Natural killer cell (primary cell): ENCODE measurements at regions not wholly inside any gene's neighbourhood (a gene's known extent, or its start where the extent isn't known, plus 50 kb on each side); places are given as distances from the start of the nearest gene placed in this dataset.

ENCODE experiments used
- ATAC-seq, 3 donors: fragments of 150-1000 bp in 2 of 3; fragments of 200-7000 bp in 1 of 3; cut with Tn5 transposase; 1 replicate in 1 of 3; 2 replicates in 2 of 3; pipeline ENCODE4 v1.10.0; 2021; ENCODE audit warnings: mild to moderate bottlenecking in 2 of 3, moderate library complexity in 2 of 3
- DNase-seq, 2 donors: peaks; one replicate each; pipeline versions ENCODE4 v3.0.0 to v3.0.0-alpha.2; 2013 to 2021; ENCODE audit warnings: mixed read lengths in 1 of 2
- H3K27ac ChIP-seq: one replicate; pipeline ENCODE4 v1.5.1; 2013; ENCODE audit warnings: mild to moderate bottlenecking, low read length
- H3K27me3 ChIP-seq: one replicate; pipeline ENCODE4 v1.6.1; 2013; ENCODE audit warnings: low read length; ENCODE audit not compliant: control insufficient read depth, insufficient read depth
- H3K36me3 ChIP-seq: one replicate; pipeline ENCODE4 v1.6.1; 2013; ENCODE audit warnings: low read length; ENCODE audit not compliant: control insufficient read depth, insufficient read depth
- H3K4me1 ChIP-seq: one replicate; pipeline ENCODE4 v1.6.1; 2013; ENCODE audit warnings: low read length; ENCODE audit not compliant: control insufficient read depth, insufficient read depth
- H3K4me3 ChIP-seq: one replicate; pipeline ENCODE4 v1.5.1; 2013; ENCODE audit warnings: low read length
- H3K9me3 ChIP-seq: one replicate; pipeline ENCODE4 v1.6.1; 2013; ENCODE audit warnings: low read length; ENCODE audit not compliant: control insufficient read depth, insufficient read depth
- H3K27ac Mint-ChIP-seq, 2 donors: one replicate each; pipeline ENCODE4 v1.8.0; 2022; ENCODE audit warnings: mild to moderate bottlenecking in 2 of 2, mixed read lengths in 2 of 2, moderate library complexity in 1 of 2
- H3K27me3 Mint-ChIP-seq, 2 donors: one replicate each; pipeline ENCODE4 v1.8.0; 2022; ENCODE audit warnings: low read depth in 2 of 2, mixed read lengths in 2 of 2
- H3K36me3 Mint-ChIP-seq: one replicate; pipeline ENCODE4 v1.8.0; 2022; ENCODE audit warnings: mixed read lengths
- H3K4me1 Mint-ChIP-seq, 2 donors: one replicate each; pipeline ENCODE4 v1.8.0; 2022; ENCODE audit warnings: mixed read lengths in 2 of 2
- H3K4me3 Mint-ChIP-seq: one replicate; pipeline ENCODE4 v1.8.0; 2022; ENCODE audit warnings: mild to moderate bottlenecking, moderate library complexity, mixed read lengths
- H3K9me3 Mint-ChIP-seq, 2 donors: one replicate each; pipeline ENCODE4 v1.8.0; 2022; ENCODE audit warnings: mixed read lengths in 2 of 2
- WGBS: methylation state at CpG from one replicate; pipeline ENCODE4 v1.1.7; 2013; ENCODE audit warnings: missing lambda C conversion rate; ENCODE audit not compliant: insufficient coverage; 5-methylcytosine and 5-hydroxymethylcytosine counted together
- intact Hi-C: fragments of 100-400 bp; cut with micrococcal nuclease; formaldehyde crosslinking; loops from one replicate; pipeline ENCODE4 v1.14.2; 2022
- TF ChIP-seq, protein P1 (sequence below): fragments of 200-600 bp; IDR thresholded peaks from one replicate; pipeline ENCODE4 v1.8.0; 2022; ENCODE audit warnings: antibody characterized with exemption

DNA sequence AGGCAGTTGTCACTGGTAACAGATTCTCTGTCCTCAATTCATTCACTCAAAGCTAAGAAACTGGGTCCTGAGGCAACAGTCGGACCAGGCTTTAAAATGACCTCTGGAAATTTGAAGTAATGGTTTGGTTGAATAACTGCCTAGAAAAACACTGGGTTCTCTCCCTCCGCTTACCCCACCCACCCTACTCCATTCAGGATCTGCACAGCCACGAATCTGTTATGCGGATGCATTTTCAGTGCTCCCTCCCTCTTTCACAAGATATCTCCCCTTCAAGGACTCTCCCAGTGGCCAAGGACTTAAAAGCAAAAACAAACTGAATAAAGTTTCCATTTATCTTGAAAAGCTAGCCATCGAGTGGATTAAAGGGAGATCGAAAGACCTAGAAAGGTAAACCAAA, 260.2 kb upstream of the ANKRD55 start:
- 90% methylated on average over 5 of the region's 6 CpGs for WGBS
- Mint-ChIP-seq H3K36me3 (no peaks in the 10 kb centered on the region), H3K4me3 (no peak overlapping the region), H3K27me3 (no peaks in the 10 kb centered on the region), H3K9me3 (no peaks in the 10 kb centered on the region), H3K27ac (no peak overlapping the region), H3K4me1 (no peaks in the 10 kb centered on the region)
- Histone ChIP-seq H3K27ac (no peak overlapping the region), H3K27me3 (no peaks in the 10 kb centered on the region), H3K9me3 (no peaks in the 10 kb centered on the region), H3K36me3 (no peaks in the 10 kb centered on the region), H3K4me1 (no peaks in the 10 kb centered on the region), H3K4me3 (no peak overlapping the region)
- intact Hi-C loops: no loop called here
- ATAC-seq (no peak), DNase-seq (no peak)
- TF ChIP-seq, protein P1, sequence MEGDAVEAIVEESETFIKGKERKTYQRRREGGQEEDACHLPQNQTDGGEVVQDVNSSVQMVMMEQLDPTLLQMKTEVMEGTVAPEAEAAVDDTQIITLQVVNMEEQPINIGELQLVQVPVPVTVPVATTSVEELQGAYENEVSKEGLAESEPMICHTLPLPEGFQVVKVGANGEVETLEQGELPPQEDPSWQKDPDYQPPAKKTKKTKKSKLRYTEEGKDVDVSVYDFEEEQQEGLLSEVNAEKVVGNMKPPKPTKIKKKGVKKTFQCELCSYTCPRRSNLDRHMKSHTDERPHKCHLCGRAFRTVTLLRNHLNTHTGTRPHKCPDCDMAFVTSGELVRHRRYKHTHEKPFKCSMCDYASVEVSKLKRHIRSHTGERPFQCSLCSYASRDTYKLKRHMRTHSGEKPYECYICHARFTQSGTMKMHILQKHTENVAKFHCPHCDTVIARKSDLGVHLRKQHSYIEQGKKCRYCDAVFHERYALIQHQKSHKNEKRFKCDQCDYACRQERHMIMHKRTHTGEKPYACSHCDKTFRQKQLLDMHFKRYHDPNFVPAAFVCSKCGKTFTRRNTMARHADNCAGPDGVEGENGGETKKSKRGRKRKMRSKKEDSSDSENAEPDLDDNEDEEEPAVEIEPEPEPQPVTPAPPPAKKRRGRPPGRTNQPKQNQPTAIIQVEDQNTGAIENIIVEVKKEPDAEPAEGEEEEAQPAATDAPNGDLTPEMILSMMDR: no peak

DNA sequence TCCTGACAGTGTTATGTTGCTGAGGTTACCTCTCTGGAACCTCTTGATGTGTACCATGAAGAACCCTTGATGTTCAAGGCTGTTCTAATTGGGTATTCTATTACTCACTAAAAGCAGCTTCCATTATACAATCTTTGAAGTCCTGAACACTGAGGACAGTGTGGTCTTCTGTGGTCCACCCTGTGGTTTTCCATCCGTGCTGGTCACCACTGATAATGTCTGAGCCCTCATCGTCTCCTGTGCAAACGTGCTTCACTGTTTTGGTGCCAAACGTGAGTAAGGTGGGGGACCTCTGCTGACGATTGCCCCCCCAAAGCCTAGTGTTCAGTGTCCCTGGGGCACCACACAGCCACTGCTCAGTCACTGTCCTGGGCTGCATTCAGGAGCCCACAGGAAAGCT, 259.7 kb upstream of the ANKRD55 start:
- H3K27ac Mint-ChIP-seq: no peak overlapping the region
- H3K4me3 ChIP-seq: no peak overlapping the region
- H3K4me1 Mint-ChIP-seq: no peaks in the 10 kb centered on the region

DNA sequence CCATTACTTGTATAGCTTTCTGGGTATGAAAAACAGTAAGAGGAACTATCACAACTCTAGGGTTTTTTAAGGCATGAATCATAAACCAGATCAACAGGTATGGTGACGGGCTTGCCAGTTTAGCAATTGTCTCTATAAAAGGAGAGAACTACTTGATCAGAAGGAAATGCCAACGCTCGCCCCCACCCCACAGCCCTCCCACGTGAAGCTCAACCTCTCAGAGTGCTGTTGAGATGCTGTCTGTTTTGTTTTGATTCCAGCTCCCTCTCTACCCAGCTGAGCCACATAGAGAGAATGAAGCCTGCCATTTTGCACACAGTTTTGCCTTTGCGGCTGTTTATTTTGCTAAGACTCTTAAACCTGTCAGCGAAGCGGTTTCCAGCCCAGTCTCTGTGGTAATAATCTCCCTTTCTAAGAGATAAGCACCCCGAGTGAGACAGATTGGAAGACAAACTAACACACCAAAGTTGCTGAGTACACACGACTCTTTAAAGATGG, 257.9 kb upstream of the ANKRD55 start:
- no peak overlapping the region for H3K27ac ChIP-seq
- TF ChIP-seq, protein P1: no peak
- H3K36me3 ChIP-seq: no peaks in the 10 kb centered on the region
- no peaks in the 10 kb centered on the region for H3K4me1 ChIP-seq
- no peaks in the 10 kb centered on the region for H3K4me1 Mint-ChIP-seq
- 76% methylated on average over 9 of the region's 9 CpGs for WGBS
- intact Hi-C loops: no loop called here
- no peak overlapping the region for H3K4me3 ChIP-seq
- H3K9me3 ChIP-seq: no peaks in the 10 kb centered on the region
- DNase-seq: peak in 1 of 2 donors; percentile 45
- no peaks in the 10 kb centered on the region for H3K9me3 Mint-ChIP-seq
- H3K27me3 Mint-ChIP-seq: no peaks in the 10 kb centered on the region
- no peak overlapping the region for H3K4me3 Mint-ChIP-seq
- ATAC-seq: no peak
- H3K27me3 ChIP-seq: no peaks in the 10 kb centered on the region
- H3K27ac Mint-ChIP-seq: no peak overlapping the region
- no peaks in the 10 kb centered on the region for H3K36me3 Mint-ChIP-seq

More for the DNA sequence above, 259.7 kb upstream of the ANKRD55 start:
- DNase-seq (no peak), ATAC-seq (no peak)
- Histone ChIP-seq H3K9me3 (no peaks in the 10 kb centered on the region), H3K27ac (no peak overlapping the region), H3K4me1 (no peaks in the 10 kb centered on the region), H3K27me3 (no peaks in the 10 kb centered on the region), H3K36me3 (no peaks in the 10 kb centered on the region)
- Mint-ChIP-seq H3K27me3 (no peaks in the 10 kb centered on the region), H3K9me3 (no peaks in the 10 kb centered on the region), H3K36me3 (no peaks in the 10 kb centered on the region), H3K4me3 (no peak overlapping the region)
- TF ChIP-seq, protein P1: no peak
- WGBS: 51% methylated on average over 5 of the region's 5 CpGs
- intact Hi-C loops: no loop called here

DNA sequence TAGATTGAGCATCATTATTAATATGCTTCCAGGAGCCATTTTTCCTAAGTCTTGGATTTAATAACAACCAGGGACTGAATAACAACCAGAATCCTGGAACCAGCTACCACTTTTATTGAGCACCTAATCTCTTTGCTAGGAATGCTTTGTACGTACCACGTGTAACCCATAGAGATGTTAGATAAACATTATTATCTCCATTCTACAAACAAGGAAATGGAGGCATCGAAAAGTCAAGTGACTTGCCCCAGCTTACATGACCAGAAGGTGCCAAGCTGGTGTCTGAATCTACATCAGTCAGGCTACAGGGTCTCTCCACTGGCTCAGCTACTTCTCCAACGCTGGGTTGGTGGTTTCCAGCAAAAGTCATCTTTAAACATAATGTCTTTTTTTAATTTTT, 256.1 kb upstream of the ANKRD55 start:
- H3K9me3 ChIP-seq: no peaks in the 10 kb centered on the region
- intact Hi-C loops: no loop called here
- DNase-seq: no peak
- Mint-ChIP-seq H3K36me3 (no peaks in the 10 kb centered on the region), H3K9me3 (no peaks in the 10 kb centered on the region), H3K27me3 (peaks cover under 1 to 2% of the 10 kb centered on the region in 2 donors), H3K4me3 (no peak overlapping the region), H3K27ac (no peak overlapping the region), H3K4me1 (no peaks in the 10 kb centered on the region)
- H3K27me3 ChIP-seq: no peaks in the 10 kb centered on the region
- H3K4me1 ChIP-seq: no peaks in the 10 kb centered on the region
- no peak overlapping the region for H3K27ac ChIP-seq
- H3K4me3 ChIP-seq: no peak overlapping the region
- H3K36me3 ChIP-seq: no peaks in the 10 kb centered on the region
- 91% methylated on average over 4 of the region's 4 CpGs for WGBS
- no peak for ATAC-seq
- TF ChIP-seq, protein P1: no peak
